Peyer's patch (tissue), 4 donors: ENCODE measurements at regions not wholly inside any gene's neighbourhood (a gene's known extent, or its start where the extent isn't known, plus 50 kb on each side); places are given as distances from the start of the nearest gene placed in this dataset.

Experiments
- DNase-seq, 3 donors: peaks; one replicate each; pipeline ENCODE4 v3.0.0-alpha.2; 2017 to 2019
- H3K27ac ChIP-seq, 4 donors: fragments of 200-600 bp; sonication (generic); one replicate each; pipeline ENCODE4 v1.5.1; 2016 to 2019
- H3K27me3 ChIP-seq, 2 donors: fragments of 200-600 bp; sonication (generic); one replicate each; pipeline ENCODE4 v1.5.1; 2019
- H3K36me3 ChIP-seq, 3 donors: fragments of 200-600 bp; sonication (generic); one replicate each; pipeline ENCODE4 v1.5.1; 2016 to 2019
- H3K4me1 ChIP-seq, 4 donors: fragments of 200-600 bp; sonication (generic); one replicate each; pipeline ENCODE4 v1.5.1; 2016 to 2019
- H3K4me3 ChIP-seq, 4 donors: fragments of 200-600 bp; sonication (generic); 1 replicate in 3 of 4; 2 replicates in 1 of 4; pipeline ENCODE4 v1.5.1; 2016 to 2019; ENCODE audit warnings: mild to moderate bottlenecking in 1 of 4
- H3K9me3 ChIP-seq, 4 donors: fragments of 200-600 bp; sonication (generic); one replicate each; pipeline ENCODE4 v1.5.1; 2016 to 2019; ENCODE audit warnings: mild to moderate bottlenecking in 1 of 4
- POLR2A ChIP-seq, 2 donors: fragments of 450-650 bp; IDR thresholded peaks; one replicate each; pipeline ENCODE4 v1.5.1; 2017; ENCODE audit warnings: antibody characterized with exemption in 2 of 2, mild to moderate bottlenecking in 2 of 2, moderate library complexity in 2 of 2
- TF ChIP-seq, protein P1 (sequence below), 6 experiments: fragments of 450-650 bp in 4 of 6; fragments of 200-600 bp in 2 of 6; sonication (generic) in 1 of 6; IDR thresholded peaks; one replicate each; pipeline ENCODE4 v1.5.1; 2017 to 2019; ENCODE audit warnings: antibody characterized with exemption in 6 of 6, mild to moderate bottlenecking in 3 of 6, moderate library complexity in 1 of 6

DNA sequence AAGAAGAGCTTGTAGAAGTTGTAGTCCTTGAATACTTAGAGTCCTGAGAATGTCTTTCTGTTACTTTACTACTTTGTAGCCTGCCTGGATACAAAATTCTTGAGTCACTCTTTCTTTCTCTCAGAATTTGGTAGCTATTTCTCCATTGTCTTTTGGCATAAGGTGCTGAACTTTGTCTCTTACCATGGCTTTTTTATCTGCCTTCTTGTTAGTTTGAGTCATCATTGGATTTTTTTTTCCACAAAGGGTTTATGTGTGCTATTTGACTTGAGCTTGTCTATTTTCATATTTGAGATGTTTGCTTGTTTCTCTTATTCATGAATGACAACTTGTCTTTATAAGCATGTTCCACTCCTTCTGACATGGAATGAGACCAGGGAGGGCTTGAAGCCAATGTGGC is 74.5 kb upstream of the EXOC6 start:
- H3K4me1 ChIP-seq, result no peaks in the 10 kb centered on the region
- no peak for DNase-seq
- no peak for TF ChIP-seq POLR2A (IDR thresholded peaks at IDR 0.05)
- TF ChIP-seq, protein P1, sequence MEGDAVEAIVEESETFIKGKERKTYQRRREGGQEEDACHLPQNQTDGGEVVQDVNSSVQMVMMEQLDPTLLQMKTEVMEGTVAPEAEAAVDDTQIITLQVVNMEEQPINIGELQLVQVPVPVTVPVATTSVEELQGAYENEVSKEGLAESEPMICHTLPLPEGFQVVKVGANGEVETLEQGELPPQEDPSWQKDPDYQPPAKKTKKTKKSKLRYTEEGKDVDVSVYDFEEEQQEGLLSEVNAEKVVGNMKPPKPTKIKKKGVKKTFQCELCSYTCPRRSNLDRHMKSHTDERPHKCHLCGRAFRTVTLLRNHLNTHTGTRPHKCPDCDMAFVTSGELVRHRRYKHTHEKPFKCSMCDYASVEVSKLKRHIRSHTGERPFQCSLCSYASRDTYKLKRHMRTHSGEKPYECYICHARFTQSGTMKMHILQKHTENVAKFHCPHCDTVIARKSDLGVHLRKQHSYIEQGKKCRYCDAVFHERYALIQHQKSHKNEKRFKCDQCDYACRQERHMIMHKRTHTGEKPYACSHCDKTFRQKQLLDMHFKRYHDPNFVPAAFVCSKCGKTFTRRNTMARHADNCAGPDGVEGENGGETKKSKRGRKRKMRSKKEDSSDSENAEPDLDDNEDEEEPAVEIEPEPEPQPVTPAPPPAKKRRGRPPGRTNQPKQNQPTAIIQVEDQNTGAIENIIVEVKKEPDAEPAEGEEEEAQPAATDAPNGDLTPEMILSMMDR (IDR thresholded peaks at IDR 0.05), result no peak

DNA sequence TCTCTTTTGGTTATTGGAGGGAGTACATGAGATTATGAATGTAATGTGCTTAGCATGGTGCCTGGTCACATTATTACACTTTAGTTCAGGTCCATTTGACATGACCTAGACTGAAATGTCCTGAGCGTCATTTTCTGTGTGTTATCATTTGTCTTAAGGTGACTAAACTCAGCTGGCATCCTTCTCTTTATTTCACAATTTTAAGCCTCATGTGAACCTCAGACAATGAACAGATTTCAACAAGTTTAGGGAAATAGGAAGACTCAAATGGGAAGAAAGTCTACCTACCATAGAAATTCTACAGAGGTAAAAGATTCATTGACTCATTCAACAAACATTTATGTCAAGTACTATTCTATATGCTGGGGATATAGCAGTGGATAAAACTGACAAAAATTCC is 70.2 kb upstream of the EXOC6 start:
- Histone ChIP-seq H3K4me3 (no peak overlapping the region), H3K27ac (no peak overlapping the region), H3K9me3 (no peaks in the 10 kb centered on the region), H3K4me1 (no peaks in the 10 kb centered on the region), H3K36me3 (no peaks in the 10 kb centered on the region), H3K27me3 (no peaks in the 10 kb centered on the region)
- TF ChIP-seq, protein P1 (IDR thresholded peaks at IDR 0.05), result no peak
- TF ChIP-seq POLR2A (IDR thresholded peaks at IDR 0.05), result no peak
- DNase-seq, result no peak

More for the DNA sequence above, 74.5 kb upstream of the EXOC6 start:
- Histone ChIP-seq H3K4me3 (no peak overlapping the region), H3K27ac (no peak overlapping the region), H3K27me3 (no peaks in the 10 kb centered on the region), H3K36me3 (no peaks in the 10 kb centered on the region), H3K9me3 (no peaks in the 10 kb centered on the region)

DNA sequence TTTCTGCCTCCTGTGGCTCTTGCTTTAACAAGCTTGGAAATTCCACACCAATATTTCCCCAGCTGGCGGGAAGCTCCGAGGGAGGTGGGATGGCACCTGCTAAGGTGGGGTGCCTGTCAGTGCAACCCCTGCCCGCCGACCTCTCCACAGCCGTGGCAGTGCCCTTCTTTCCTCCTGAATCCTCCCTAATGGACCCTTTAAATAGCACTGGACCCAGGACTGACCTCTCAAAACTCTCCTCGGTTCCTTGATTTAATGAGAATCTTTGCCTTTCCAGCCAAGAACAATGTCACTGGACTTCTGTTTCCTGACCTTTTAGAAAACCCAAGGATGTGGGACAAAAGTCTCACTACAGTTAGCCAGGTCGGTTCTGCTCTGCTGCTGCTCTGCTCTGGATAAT is 63.2 kb upstream of the EXOC6 start:
- no peaks in the 10 kb centered on the region for H3K9me3 ChIP-seq
- TF ChIP-seq, protein P1 (IDR thresholded peaks at IDR 0.05), result no peak
- TF ChIP-seq POLR2A (IDR thresholded peaks at IDR 0.05), result no peak

DNA sequence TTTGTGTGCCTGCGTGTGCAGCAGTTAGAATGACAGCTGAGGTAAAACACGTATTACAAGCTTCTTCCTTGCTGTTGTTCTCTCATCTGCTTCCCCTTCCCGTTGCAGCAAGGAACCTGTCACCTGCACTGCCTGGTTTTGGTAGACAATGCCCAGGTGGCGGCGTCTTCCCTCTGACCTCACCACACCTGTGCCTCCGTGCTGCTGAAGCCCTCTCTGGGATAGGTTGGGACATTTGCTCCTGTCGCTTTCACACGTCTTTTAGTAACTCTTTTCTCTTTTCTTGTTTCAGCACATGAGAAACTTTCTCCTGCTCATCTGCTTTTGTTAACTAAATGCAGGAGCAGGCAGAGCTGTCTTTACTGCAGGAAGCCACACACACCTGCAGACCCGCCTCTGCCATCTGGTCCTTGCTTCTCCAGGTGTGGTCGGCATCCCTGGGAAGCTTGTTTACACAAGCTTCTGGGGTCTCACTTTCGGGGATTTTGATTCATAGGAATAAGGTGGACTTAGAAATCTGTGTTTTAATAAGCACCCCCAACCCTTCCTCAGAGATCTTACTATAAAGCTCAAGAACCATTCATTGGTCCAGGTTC is 60.7 kb upstream of the EXOC6 start:
- Histone ChIP-seq H3K27ac (peak overlapping the region in 1 of 4 donors; percentile 40), H3K36me3 (no peaks in the 10 kb centered on the region), H3K27me3 (no peaks in the 10 kb centered on the region), H3K9me3 (no peaks in the 10 kb centered on the region), H3K4me1 (no peaks in the 10 kb centered on the region), H3K4me3 (no peak overlapping the region)
- TF ChIP-seq, protein P1 (IDR thresholded peaks at IDR 0.05), result no peak
- no peak for TF ChIP-seq POLR2A (IDR thresholded peaks at IDR 0.05)
- DNase-seq, result peak in 2 of 3 donors; percentile 55 to 63

More for the DNA sequence above, 63.2 kb upstream of the EXOC6 start:
- H3K4me3 ChIP-seq, result no peak overlapping the region
- DNase-seq, result no peak
- no peaks in the 10 kb centered on the region for H3K4me1 ChIP-seq
- no peaks in the 10 kb centered on the region for H3K36me3 ChIP-seq
- H3K27ac ChIP-seq, result no peak overlapping the region
- H3K27me3 ChIP-seq, result no peaks in the 10 kb centered on the region

DNA sequence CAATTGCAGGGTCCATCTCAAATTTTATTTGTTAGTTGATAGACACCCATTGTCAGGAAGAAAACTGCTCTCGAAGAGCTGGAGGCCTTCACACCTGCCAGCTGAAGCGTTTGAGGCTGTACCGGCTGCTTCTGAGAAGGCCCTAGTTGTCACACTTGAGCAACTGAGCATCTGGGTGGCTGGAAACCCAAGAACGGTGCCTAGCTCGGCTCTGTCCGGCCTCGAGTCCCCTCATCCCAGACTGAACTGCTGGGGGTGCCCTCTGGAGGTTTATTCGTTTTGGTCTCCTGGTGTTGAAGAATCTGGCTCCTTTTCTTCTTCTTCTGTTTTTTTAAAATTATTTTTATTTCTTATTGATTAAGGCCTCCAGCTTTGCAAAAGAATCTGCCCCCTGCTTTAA is 59.3 kb upstream of the EXOC6 start:
- Histone ChIP-seq H3K27me3 (no peaks in the 10 kb centered on the region), H3K4me3 (no peak overlapping the region), H3K4me1 (no peaks in the 10 kb centered on the region), H3K36me3 (no peaks in the 10 kb centered on the region), H3K9me3 (no peaks in the 10 kb centered on the region), H3K27ac (peak overlapping the region in 1 of 4 donors; percentile 62)
- peak in 2 of 3 donors; percentile 70 to 72 for DNase-seq
- TF ChIP-seq, protein P1 (IDR thresholded peaks at IDR 0.05), result no peak
- TF ChIP-seq POLR2A (IDR thresholded peaks at IDR 0.05), result no peak

DNA sequence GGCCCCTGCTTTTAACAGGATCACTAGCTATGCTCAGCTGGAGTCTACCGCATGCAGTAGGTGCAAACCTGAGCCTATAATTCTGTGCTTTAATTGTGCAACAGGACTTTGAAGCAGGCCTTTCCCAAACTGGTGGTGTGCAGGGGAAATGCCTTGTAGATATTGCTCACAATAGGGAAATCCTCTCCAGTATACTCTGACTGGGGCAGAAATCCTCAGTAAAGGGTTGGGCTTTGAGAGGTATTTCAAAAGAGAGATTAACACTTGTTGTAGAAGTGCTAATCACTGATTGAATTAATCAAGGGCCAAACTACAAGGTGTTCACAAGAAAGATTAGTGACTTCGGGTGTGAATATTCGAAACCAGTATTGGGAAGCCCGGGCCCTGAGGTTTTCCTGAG is 58.5 kb upstream of the EXOC6 start:
- no peaks in the 10 kb centered on the region for H3K36me3 ChIP-seq
- no peak overlapping the region for H3K4me3 ChIP-seq
- no peaks in the 10 kb centered on the region for H3K4me1 ChIP-seq
- no peak for DNase-seq
- no peaks in the 10 kb centered on the region for H3K9me3 ChIP-seq
- TF ChIP-seq, protein P1 (IDR thresholded peaks at IDR 0.05), result no peak
- TF ChIP-seq POLR2A (IDR thresholded peaks at IDR 0.05), result no peak
- H3K27me3 ChIP-seq, result no peaks in the 10 kb centered on the region
- H3K27ac ChIP-seq, result peak overlapping the region in 1 of 4 donors; percentile 62
